ENCODE measurements at regions not wholly inside any gene's neighbourhood (a gene's known extent, or its start where the extent isn't known, plus 50 kb on each side); places are given as distances from the start of the nearest gene placed in this dataset.
A peak's percentile ranks its signal among the peaks of the same experiment; 100 is the strongest.

DNA sequence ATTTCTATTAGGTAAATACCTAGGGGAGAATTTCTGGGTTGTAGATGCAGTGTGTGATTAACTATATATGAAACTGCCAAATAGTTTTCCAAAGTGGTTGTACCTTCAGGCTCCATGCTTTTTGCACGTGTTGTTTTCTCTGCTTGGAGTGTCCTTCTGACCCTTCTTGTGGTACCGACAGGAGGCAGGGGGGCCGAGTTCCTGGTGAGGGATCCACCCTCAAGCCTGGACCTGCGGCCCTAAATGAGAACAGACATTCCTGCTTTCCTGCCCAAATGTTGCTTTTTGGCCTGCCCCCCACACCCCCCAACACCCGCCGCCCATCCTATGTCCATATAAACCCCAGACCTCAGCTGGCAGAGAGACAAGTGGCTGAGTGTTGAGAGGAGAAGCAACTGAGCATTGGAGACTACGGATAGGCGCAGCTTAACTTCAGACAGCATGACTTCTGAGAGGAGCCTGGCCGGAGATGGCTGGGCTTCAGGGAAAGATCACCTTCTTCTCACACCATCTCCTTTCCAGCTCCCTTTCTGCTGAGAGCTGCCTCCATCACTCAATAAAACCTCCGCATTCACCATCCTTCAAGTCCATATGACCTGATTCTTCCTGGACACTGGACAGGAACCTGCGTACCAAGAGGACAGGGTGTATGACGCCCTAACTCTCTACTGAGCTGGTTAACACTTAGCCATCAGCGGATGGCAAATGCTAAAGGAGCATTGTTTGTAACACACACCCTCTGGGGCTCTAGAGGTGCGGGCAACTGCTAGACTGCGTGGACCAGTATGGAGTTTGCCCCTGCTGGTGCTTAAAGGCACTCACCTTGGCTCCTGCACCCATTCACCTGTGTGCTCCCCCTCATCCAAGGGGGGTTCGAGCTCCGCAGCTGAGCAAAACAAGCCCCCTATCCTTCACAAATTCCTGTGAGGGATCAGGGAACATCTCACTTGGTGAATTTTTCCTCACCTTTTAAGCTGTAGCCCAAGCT lies 194.7 kb upstream of the FBXO33 start:
- Histone ChIP-seq H2BK20ac (ENCODE audit: low read depth, low read length, poor library complexity, severe bottlenecking) (no peak overlapping the region), H3K4me1 (ENCODE audit: insufficient read depth, low read length) (no peaks in the 10 kb centered on the region), H4K8ac (replicated peaks; ENCODE audit: insufficient read length, low read depth, low read length) (no peak overlapping the region), H2AFZ (ENCODE audit: low read length) (no peak overlapping the region), H3K9ac (ENCODE audit: extremely low read depth, insufficient read length, low read length) (no peak overlapping the region), H3T11ph (ENCODE audit: low read length) (no peak overlapping the region), H4K91ac (ENCODE audit: insufficient read length, low read depth, low read length) (no peak overlapping the region), H3K79me2 (ENCODE audit: insufficient read depth, low read length) (no peaks in the 10 kb centered on the region), H3K27me3 (ENCODE audit: insufficient read depth, low read length) (no peaks in the 10 kb centered on the region), H3K27ac (ENCODE audit: insufficient read length, low read depth, low read length) (no peak overlapping the region), H2BK15ac (ENCODE audit: low read depth, low read length) (no peak overlapping the region), H2BK12ac (ENCODE audit: insufficient read length, low read depth, low read length) (no peak overlapping the region), H3K4ac (ENCODE audit: low read depth, low read length) (no peak overlapping the region), H3K23ac (ENCODE audit: insufficient read length, low read depth, low read length) (no peak overlapping the region), H2BK5ac (ENCODE audit: insufficient read length, low read length) (no peak overlapping the region), H2AK5ac (ENCODE audit: insufficient read length, low read length) (no peak overlapping the region), H4K20me1 (ENCODE audit: control insufficient read depth, insufficient read depth, insufficient read length) (no peaks in the 10 kb centered on the region), H3K4me2 (ENCODE audit: insufficient read depth, insufficient read length, low read length) (no peak overlapping the region), H4K5ac (ENCODE audit: insufficient read length, low read depth, low read length) (no peak overlapping the region), H3K79me1 (ENCODE audit: insufficient read depth, low read depth, low read length, poor library complexity, severe bottlenecking) (no peaks in the 10 kb centered on the region), H3K9me3 (ENCODE audit: control insufficient read depth, low read depth, low read length) (no peaks in the 10 kb centered on the region), H3K14ac (ENCODE audit: insufficient read depth, low read length) (no peak overlapping the region), H2BK120ac (ENCODE audit: low read depth, low read length, poor library complexity, severe bottlenecking) (no peak overlapping the region), H3K18ac (ENCODE audit: insufficient read length, low read depth, low read length) (no peak overlapping the region), H3K56ac (ENCODE audit: insufficient read length, low read depth, low read length) (no peak overlapping the region), H3K23me2 (ENCODE audit: insufficient read length, low read depth, low read length, poor library complexity, severe bottlenecking) (no peaks in the 10 kb centered on the region)
- WGBS (ENCODE audit: extremely low coverage, insufficient read length, low lambda C conversion rate), result no CpG with 5 or more reads among the region's 17 CpGs
- peaks cover 0 to 13% (median 0%) of the 10 kb centered on the region in 3 experiments; a peak in 3 of 7 replicates for H3K36me3 Mint-ChIP-seq (ENCODE audit: insufficient read depth in 1 of 3, low read depth in 3 of 3)
- no peak for DNase-seq
- peak overlapping the region in 1 of 3 experiments; percentile 18; a peak in 1 of 7 replicates for H3K27ac Mint-ChIP-seq
- no peak overlapping the region for H3K4me3 Mint-ChIP-seq
- TF ChIP-seq, protein P1, sequence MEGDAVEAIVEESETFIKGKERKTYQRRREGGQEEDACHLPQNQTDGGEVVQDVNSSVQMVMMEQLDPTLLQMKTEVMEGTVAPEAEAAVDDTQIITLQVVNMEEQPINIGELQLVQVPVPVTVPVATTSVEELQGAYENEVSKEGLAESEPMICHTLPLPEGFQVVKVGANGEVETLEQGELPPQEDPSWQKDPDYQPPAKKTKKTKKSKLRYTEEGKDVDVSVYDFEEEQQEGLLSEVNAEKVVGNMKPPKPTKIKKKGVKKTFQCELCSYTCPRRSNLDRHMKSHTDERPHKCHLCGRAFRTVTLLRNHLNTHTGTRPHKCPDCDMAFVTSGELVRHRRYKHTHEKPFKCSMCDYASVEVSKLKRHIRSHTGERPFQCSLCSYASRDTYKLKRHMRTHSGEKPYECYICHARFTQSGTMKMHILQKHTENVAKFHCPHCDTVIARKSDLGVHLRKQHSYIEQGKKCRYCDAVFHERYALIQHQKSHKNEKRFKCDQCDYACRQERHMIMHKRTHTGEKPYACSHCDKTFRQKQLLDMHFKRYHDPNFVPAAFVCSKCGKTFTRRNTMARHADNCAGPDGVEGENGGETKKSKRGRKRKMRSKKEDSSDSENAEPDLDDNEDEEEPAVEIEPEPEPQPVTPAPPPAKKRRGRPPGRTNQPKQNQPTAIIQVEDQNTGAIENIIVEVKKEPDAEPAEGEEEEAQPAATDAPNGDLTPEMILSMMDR (conservative IDR thresholded peaks at IDR 0.05), result no peak
- peaks cover 3 to 5% of the 10 kb centered on the region in 2 experiments; a peak in 2 of 4 replicates for H3K4me1 Mint-ChIP-seq
- no peaks in the 10 kb centered on the region for H3K27me3 Mint-ChIP-seq (ENCODE audit: low read depth)
- peaks cover 10 to 16% of the 10 kb centered on the region in 2 experiments for H3K9me3 Mint-ChIP-seq
